ENCODE measurements at regions not wholly inside any gene's neighbourhood (a gene's known extent, or its start where the extent isn't known, plus 50 kb on each side); places are given as distances from the start of the nearest gene placed in this dataset. TPM values are rescaled to one million over a fixed set of nuclear protein-coding genes. Genes with fewer than 3 reads are reported as not detected.

- Histone ChIP-seq H3K36me3 (ENCODE audit: insufficient read depth) (no peaks in the 10 kb centered on the region), H3K4me1 (ENCODE audit: insufficient read depth) (no peaks in the 10 kb centered on the region), H3K4me3 (ENCODE audit: low read depth, low read length) (no peak overlapping the region), H3K27ac (ENCODE audit: low read depth) (no peak overlapping the region)
- WGBS, result 90% methylated on average over 4 of the region's 4 CpGs
- no peak for DNase-seq (ENCODE audit: extremely low spot score)
Observed at GRCh38 chr3:163033652-163034051, 1537.0 kb downstream of the OTOL1 start.

- no peak for DNase-seq (ENCODE audit: extremely low spot score)
- H3K4me3 ChIP-seq (ENCODE audit: low read depth, low read length), result no peak overlapping the region
- H3K36me3 ChIP-seq (ENCODE audit: insufficient read depth), result no peaks in the 10 kb centered on the region
- H3K4me1 ChIP-seq (ENCODE audit: insufficient read depth), result no peaks in the 10 kb centered on the region
- no peak overlapping the region for H3K27ac ChIP-seq (ENCODE audit: low read depth)
- 64% methylated on average over 3 of the region's 3 CpGs for WGBS
Observed at GRCh38 chr3:163039636-163040035, 1543.0 kb downstream of the OTOL1 start.

DNA sequence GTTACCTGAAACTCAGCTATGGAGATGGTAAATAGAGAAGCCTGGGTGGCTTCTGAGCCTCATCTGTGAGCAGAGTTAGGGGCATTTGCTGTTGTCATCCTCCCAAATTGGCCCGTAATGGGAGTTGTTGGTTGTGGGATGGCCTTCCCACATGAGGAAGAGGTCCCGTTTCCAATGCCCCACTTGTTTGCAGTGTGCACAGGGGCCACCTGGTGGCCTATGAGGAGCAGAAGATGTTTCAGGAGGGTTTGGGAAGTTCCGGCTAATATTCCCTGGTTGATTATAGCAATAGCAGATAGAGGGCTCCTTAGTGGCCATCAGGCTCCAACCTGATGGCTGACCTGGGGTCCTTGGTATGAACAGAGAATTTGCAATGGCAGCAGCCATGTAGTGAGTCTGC, 1546.5 kb downstream of the OTOL1 start:
- Histone ChIP-seq H3K27ac (ENCODE audit: low read depth) (no peak overlapping the region), H3K4me3 (ENCODE audit: low read depth, low read length) (no peak overlapping the region), H3K36me3 (ENCODE audit: insufficient read depth) (no peaks in the 10 kb centered on the region), H3K4me1 (ENCODE audit: insufficient read depth) (no peaks in the 10 kb centered on the region)
- WGBS, result 59% methylated on average over 3 of the region's 3 CpGs
- no peak for DNase-seq (ENCODE audit: extremely low spot score)

- no peaks in the 10 kb centered on the region for H3K4me1 ChIP-seq (ENCODE audit: insufficient read depth)
- 93% methylated on average over 2 of the region's 2 CpGs for WGBS
Observed at GRCh38 chr3:163045945-163046344, 1549.3 kb downstream of the OTOL1 start.

GRCh38 chr3:163048881-163049280, 1552.3 kb downstream of the OTOL1 start:
- H3K36me3 ChIP-seq (ENCODE audit: insufficient read depth), result no peaks in the 10 kb centered on the region
- H3K4me1 ChIP-seq (ENCODE audit: insufficient read depth), result no peaks in the 10 kb centered on the region
- WGBS, result 71% methylated on average over 1 of the region's 1 CpG
- no peak for DNase-seq (ENCODE audit: extremely low spot score)
- H3K27ac ChIP-seq (ENCODE audit: low read depth), result no peak overlapping the region
- H3K4me3 ChIP-seq (ENCODE audit: low read depth, low read length), result no peak overlapping the region

More at GRCh38 chr3:163045945-163046344, 1549.3 kb downstream of the OTOL1 start:
- no peaks in the 10 kb centered on the region for H3K36me3 ChIP-seq (ENCODE audit: insufficient read depth)
- DNase-seq (ENCODE audit: extremely low spot score), result no peak
- H3K27ac ChIP-seq (ENCODE audit: low read depth), result no peak overlapping the region
- H3K4me3 ChIP-seq (ENCODE audit: low read depth, low read length), result no peak overlapping the region

- H3K27ac ChIP-seq (ENCODE audit: low read depth), result no peak overlapping the region
- no peak overlapping the region for H3K4me3 ChIP-seq (ENCODE audit: low read depth, low read length)
- DNase-seq (ENCODE audit: extremely low spot score), result no peak
- no peaks in the 10 kb centered on the region for H3K4me1 ChIP-seq (ENCODE audit: insufficient read depth)
- no peaks in the 10 kb centered on the region for H3K36me3 ChIP-seq (ENCODE audit: insufficient read depth)
- 40% methylated on average over 2 of the region's 2 CpGs for WGBS
Observed at GRCh38 chr3:163056874-163057497, 1560.4 kb downstream of the OTOL1 start.

DNA sequence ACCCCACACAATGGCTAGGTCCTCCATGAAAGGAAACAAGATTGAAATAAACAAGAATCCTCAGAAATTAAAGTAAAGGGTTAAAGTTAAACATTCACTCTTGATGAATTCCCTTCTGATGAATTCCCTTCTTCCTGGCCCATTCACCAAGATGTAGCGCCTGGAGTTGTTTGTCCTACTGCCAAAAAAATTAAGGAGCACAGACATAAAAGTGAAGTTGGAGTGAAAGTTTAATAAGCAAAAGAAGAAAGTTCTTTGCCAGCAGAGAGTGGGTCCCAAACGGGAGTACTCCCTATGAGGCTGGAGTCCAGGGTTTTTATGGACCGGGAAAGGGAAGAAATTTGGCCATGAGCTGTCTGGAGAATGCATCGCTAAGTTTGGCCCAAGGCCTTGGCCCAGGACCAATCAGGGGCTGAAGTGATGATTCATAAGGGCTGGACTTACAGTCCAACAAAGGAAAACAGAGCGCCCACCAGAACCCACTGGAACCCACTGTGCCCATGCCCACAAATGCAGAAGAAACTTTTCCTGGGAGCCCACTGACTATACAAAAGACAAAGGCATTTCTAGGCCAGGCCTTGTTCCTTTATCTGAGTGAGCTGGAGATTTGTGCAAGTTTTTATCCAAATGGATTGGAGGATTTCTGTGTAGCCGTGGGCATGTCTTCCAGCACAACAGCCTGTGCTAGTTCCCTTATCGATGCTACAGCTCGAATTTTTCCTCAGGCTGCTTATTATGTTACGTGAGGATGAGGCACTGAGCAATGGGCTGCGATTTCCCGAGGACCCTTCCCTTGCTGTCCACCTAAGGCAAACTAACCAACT, 1561.6 kb downstream of the OTOL1 start:
- WGBS, result 36% methylated on average over 11 of the region's 11 CpGs
- no peak overlapping the region for H3K27ac ChIP-seq (ENCODE audit: low read depth)
- no peaks in the 10 kb centered on the region for H3K4me1 ChIP-seq (ENCODE audit: insufficient read depth)

DNA sequence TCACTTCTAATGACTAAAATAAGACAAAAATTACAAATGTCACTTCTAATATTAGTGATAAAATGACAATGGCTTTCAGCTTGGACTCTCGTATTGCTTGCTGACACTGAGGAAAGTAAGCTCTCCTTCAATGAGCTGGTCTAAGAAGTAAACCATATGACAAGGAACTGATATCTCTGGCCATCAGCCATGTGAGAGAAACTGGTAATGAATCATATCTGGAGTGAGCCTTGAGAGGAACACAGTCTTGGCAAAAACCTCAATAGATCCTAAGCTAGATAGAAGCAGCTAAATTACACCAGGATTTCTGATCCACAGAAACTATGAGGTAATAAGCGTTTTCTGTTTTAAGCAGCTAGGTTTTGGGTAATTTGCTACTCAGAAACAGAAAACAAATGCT, 1575.1 kb downstream of the OTOL1 start:
- H3K36me3 ChIP-seq (ENCODE audit: insufficient read depth), result no peaks in the 10 kb centered on the region
- no peak overlapping the region for H3K27ac ChIP-seq (ENCODE audit: low read depth)
- WGBS, result 39% methylated on average over 2 of the region's 2 CpGs
- no peaks in the 10 kb centered on the region for H3K4me1 ChIP-seq (ENCODE audit: insufficient read depth)
- peak; percentile 18 for DNase-seq (ENCODE audit: extremely low spot score)
- no peak overlapping the region for H3K4me3 ChIP-seq (ENCODE audit: low read depth, low read length)

More for the DNA sequence above, 1561.6 kb downstream of the OTOL1 start:
- peak; percentile 71 for DNase-seq (ENCODE audit: extremely low spot score)
- no peaks in the 10 kb centered on the region for H3K36me3 ChIP-seq (ENCODE audit: insufficient read depth)
- no peak overlapping the region for H3K4me3 ChIP-seq (ENCODE audit: low read depth, low read length)

Small RNAs in the stretch of these regions (small RNA-seq; reads per million reads assigned to genes)
- gene AC128716.1, result not detected
